HG02642 (cell line): ENCODE measurements at regions not wholly inside any gene's neighbourhood (a gene's known extent, or its start where the extent isn't known, plus 50 kb on each side); places are given as distances from the start of the nearest gene placed in this dataset.

Source experiments
- ATAC-seq: cut with Tn5 transposase; IDR thresholded peaks from one replicate; pipeline ENCODE4 v1.9.1; 2021; ENCODE audit warnings: mild to moderate bottlenecking; ENCODE audit not compliant: unreplicated experiment, poor library complexity

DNA sequence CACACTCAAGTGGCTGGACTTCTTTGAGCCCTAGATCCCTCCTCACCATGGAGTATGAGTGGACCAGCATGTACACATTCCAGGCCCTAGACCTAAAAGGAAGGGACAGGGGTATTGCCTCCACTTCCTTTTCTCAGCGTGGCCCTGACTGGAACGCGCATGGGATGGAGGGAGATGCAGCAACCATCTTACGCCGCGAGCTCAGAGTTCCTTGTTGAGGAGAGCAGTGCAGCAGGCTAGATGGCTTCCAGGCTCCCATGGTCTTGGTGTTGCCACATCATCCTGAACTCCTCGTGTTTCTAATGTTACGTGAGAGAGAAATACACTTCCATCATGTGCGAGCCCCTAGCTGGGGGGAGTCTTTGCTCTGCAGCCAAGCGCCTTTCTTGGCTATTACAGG is 61.8 kb upstream of the DIO3 start:
- no peak for ATAC-seq

DNA sequence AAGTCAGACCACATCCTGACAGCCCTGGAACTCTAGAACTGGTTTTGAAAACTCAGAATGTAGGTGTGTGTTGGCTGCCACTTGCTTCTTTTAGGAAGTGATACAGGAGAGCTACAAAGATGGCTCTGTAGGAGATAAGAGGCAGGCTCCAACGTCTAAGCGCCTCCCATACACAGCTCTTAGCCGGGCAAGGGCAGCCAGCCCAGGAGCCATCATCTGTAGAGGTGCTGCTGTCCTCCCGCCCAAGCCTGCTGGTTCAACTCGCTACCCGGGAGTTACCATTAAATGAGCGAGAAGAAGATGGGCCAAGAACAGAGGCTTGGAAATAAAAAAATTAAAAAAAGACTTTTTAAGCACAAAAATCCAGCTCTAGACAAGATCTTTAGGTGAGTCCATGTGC is 61.2 kb upstream of the DIO3 start:
- no peak for ATAC-seq

DNA sequence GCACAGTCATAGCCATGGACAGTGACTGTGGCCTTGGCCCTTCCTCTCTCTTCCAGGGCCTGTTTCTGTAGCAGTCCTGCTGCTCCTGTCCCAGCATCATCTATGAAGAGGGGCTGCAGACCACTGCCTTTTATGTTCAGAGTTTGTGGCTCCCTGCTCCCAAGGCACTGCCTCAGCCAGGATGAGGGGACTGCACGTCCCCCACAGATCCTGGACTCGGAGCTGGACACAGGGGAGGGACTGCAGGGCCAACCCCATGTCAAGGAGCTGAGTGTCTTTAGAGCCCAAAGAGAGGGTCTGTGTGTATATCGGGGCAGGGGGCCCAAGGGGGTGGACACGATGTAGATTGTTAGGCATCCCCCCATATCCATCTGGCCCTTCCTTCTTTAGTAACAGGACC is 60.6 kb upstream of the DIO3 start:
- no peak for ATAC-seq

DNA sequence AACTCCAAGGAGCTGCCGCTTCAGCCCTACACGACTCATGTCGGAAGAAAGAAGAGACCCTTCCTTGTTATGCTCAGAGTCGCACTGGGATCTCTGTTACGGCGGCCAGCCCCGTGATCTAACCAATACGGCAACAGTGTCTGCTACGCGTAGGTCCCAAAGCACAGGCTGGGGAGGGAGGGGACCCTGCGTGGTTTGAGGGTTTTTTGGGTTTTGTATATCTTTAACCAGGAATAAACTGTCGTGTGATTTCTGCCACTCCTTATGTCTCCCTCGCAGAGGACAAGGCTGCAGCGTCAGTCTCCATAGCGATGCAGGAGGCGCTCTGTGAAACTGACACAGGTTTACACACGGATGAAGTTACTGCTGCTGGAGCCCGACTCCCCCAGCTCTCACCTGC is 60.0 kb upstream of the DIO3 start:
- ATAC-seq, result no peak

DNA sequence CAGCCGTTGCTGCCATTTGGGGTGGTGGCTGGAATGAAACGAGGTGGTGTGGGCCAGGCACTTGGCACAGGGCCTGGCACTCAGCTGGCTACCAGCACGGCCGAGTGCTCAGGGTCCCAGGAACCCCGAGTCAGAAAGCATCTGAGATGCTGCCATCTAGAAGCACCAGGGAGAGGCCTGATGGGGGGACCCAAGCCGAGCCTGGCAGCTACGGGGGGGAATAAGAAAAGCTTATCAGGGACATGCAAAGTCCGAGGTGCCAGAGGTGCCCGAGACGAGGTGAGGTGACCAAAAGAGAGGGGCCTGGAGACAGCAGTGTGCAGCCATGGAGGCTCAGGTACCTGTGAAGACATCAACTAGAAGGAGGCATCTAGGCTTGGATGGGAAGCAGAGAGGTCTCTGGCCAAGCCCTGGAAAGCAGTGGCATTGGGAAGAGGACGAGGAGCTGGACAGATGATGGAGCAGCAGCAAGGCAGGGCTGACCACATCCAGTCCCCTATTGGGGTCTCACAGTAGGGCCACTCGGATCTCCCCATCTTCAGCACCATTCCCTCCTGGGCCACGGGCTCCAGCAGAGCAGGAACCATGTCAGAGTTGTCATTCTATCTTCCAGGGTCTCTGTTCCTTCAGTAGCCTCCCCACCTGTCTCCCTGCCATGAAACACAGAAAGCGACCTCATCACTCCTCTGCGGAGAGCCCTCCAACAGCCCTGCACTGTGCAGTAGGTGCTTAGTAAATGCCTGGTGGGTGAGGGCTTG is 59.3 kb upstream of the DIO3 start:
- no peak for ATAC-seq

DNA sequence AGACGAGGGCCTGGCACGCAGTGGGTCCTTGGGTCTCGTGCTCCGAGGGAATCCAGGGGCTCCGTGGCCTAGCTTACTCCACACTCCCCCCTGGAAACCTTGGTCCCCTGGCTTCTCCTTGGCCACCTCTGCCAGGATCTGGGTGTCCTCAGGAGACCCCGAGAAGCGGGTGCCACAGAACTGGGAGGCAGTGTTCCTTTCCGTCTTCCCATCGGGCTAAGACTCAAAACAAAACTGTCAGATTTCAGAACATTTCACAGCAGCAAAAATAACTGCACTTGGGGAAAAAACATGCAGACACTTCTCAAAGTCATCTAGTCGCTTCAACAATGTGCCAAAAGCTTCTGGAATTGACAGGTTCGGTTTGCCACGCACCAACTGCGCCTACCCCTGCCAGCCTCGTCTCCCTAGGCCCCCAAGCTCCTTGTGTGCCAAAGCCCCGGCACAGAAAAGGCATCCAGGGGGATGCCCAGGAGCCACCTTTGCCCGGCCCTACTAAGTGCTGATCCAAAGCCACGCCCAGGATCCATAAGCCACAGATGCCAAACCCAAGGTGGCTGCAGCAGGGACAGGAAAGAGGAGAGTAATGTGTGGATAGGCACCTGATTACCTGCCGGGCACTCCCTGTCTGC is 58.4 kb upstream of the DIO3 start:
- ATAC-seq, result no peak

DNA sequence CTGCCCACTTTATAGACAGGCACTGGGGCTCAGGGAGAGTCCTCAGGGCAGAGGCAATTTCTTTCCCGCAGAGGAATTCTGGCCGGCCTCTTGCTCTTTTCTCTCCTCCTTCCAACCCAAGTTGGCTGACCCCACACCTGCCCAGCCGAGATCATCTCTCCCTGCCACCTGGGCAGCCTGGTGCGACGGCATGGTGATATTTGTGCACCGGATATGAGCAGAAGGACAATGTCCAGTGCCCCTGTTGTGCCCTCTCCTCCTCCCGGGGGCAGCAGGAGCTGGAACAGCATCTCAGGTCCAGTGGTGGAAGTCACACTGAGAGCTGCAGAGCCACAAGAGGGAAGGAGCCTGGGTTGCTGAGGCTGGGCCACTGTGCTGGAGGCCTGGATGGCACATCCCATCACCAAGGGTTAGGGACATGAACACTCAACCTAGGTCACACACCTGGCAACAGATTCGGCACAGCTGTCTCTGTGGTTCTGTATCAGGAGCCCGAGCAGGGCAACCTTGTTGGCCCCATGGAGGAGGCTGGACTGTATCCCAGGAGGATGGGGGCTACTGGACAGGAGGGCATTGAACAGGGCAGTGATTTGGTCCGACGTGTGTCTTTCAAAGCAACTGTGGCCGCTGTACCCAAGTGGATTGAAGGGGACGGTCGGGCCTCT is 57.7 kb upstream of the DIO3 start:
- ATAC-seq, result no peak

DNA sequence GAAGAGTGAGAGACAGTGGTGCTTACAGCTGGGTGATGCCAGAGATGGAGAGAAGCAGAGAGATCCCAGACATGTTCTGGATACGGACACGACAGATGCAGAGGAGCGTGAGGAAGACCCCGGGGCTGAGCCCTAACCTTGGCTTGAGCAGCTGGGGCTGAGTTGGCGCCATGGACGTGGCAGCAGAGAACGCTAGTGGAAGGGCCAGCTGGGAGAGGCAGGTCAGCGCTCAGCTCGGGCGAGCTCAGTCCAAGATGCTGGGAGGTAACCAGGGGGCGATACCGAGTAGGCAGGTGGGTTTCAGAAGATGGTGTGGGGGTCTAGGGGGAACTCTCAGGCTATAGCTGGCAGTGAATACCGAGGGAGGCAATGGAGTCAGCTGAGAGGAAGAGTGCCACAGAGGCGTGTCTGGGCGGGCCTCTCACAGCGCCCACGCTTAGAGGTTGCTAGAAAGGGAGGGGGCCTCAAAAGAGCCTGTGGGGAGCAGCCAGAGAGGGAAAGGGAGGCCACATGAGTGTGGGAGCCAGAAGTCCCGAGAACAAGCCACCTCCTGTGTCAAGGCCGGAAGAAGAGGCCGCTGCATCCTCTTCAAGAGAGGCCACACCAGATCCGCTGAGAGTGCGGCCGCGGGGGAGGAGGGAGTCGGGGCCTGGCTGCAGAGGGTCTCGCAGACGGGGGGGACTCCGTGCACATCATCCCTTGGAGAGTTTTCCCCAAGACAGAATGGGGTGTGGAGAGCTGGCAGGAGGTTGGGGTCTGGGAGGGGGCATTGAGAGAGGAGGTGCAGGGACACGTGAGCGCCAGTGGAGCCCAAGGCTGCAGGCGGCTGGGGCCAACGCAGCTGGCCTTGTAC is 57.0 kb upstream of the DIO3 start:
- ATAC-seq, result no peak

DNA sequence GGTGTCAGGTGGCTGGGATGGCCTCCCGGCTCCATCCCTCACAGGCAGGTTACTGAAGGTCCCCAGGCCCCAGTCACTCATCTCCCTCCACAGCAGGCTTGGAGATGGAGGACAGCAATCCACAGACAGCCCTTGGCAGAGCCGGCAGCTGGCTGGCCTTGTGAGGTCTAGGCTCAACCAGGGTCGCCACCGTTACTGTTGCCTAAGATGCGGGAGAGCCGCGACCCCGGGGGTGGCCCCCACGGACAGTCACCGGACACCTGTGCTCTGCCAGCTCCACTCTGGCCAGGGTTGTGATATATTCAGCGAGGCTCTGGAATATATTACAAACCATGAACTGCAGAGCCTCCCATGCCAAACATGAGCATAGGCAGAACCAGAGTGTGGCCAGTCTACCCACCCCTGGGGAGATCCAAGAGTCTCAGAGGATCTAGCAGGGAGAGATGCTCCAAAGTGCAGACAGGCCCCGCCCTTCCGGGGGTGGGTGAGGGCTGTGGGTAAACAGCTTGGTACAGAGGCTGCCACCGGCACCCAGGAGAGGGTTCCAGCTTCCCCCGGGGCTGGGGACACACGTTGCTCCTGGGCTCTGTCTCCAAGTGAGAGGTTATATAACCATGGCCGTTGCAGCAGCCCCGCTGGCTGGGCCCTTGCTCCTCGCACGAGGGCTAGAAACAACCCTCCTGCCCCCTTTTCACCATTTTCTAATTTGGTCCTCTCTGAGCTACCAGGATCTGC is 55.9 kb upstream of the DIO3 start:
- ATAC-seq, result no peak

DNA sequence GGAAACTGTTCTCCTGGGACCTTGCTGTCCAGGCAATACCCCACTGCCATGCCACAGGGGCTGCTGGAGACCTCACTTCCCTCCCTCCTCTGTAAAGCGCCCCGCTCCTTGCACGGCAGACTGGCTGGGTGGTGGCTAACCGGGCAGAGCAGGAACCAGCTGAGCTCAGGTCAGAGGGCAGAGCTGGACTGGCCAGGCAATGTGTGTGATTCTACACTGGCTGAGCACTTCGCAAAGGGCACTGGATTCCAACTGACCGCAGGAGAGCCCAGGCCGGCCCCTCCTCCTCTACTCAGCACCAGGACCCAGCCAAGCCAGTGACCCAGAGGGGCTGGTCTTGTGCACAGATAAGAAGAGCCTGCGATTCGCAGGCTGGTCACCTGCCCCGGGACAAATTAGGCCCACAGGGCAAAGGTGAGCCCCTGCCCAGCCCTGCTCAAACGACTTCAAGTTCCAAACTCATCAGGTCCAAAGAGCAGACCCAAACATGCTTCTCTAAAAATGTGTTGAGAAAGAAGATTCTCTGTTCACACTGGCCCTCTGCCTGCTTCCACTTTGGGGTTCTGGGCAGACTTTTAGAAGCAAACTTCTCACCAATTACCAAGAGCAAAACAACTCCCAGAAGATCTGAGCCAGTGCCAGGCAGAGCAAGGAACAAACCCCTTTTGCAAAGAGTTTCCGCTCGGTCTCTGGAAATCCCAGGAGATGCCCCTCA is 54.9 kb upstream of the DIO3 start:
- no peak for ATAC-seq

DNA sequence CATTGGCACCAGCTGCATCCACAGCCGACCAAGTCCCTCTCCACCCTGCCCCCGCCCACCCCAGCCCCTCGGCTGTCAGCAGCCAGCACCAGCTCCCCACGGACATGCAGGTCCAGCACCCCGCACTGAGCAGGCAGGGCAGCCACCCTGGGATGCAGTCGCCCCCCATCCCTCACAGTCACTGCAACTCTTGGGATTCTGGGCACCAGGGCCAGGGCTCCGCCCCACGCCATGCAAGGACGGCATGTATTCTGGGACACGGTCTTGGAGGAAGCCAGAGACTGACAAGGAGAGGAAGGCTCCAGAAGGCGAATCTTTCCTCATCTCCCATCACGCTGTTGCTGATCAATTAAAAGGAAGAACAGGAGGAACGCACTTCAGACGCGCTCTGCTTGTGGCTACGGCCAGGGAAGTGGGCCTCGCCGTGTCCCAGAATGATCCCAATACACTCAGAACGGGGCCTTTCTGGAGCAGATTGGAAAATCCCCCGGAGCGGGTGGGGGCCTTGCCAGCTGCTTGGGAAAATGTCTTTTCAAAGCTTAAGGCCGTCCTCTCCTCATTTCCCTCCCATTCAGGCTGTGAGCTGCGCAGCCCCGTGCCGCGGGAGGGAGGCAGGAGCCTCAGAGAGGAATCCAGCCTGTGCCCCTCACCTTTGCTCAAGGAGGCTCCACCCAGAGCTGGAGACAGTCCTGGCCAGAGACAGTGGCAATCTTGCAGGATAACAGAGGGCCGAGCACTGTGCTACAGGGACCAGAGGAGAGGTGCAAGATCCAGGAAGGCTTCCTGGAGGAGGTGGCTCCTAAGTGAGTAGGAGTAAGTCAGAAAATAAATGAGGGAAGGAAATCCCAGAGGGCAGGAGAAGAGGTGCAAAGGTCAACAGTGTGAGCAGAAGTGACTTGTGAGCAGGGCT is 54.1 kb upstream of the DIO3 start:
- ATAC-seq, result no peak

DNA sequence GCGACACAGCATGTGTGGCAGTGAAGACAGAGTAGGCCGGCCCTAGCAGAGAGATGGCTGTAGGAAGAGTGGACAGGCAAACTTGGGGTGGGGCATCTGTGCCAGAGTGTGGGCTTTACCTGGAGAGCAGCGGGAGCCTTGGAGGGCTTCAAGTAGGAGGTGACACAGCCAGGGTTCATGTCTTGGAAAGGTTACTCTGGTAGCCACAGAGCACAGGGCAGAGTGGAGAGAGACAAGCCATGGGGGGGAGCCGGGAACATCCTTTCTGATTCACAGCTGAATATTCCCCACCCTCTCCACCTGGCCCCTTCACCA is 53.5 kb upstream of the DIO3 start:
- ATAC-seq, result no peak

DNA sequence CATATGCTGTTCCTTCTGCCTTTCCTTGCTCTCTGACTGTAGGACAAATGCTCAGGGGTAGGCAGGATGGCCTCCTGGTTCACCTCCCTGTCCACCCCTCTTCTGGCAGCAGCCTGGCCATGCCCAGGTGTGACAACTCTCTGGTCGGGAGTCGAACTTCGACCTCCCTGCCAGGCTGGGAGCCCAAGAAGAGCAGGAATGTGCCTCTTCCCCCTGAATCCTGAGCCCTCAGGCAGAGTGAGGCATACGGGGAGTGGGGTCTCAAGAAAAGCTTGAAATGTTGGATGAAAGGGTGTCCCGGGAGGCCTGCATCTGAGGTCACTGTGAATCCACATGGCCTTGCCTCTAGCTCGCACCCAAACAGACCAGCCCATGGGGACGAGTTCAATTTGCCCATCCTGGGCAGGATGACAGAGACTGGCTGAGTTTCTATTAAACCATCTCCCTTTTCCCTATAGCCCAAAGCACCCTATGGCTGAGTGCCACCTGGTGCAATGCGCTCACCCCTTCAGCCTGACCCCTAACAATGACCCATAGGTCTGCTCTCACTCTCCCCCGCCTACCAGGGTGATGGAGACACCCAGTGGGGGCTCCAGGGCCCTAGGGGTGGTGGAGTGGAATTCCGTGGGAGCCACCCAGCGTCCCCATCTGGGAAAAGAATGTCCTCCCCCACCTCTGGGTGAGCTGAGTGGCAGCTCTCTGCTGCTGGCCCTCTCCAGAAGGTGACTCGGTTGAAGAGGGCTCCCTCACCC is 52.9 kb upstream of the DIO3 start:
- ATAC-seq, result no peak

DNA sequence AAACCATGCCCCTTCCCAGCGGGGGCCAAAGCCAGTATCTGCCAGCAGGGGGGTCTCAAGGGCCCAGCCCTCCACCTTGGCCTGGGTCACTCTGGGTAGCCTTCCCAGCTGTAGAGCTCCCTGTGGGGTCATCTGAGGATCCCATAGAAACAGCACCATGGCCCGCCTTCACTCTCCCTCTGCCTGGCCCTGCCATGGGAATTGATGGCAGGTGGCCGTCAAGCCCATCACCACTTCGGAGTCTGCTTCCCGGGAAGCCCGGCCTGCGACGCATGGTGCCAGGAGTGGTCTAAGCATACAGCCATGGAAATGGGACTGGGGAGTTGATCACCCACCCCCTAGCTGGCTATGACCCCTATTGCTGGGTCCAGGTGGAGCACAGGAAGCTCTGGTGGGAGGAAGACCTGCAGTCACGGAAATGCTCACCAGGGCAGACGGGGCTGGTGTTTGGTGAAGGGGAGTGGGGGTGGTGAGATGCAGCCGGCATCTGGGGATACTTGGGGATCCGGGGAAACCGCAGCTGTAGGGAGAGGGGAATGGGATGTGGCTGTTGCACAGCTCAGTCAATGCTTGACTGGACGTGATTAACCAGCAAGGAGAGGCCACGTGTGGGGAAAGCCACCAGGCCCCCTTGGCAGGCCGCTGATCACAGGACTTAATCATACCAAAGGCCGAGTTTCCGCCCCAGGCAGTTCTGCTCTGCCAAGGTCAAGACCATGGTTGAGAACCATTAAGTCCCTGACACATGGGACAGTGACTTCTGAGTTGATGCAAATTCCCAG is 52.2 kb upstream of the DIO3 start:
- no peak for ATAC-seq

DNA sequence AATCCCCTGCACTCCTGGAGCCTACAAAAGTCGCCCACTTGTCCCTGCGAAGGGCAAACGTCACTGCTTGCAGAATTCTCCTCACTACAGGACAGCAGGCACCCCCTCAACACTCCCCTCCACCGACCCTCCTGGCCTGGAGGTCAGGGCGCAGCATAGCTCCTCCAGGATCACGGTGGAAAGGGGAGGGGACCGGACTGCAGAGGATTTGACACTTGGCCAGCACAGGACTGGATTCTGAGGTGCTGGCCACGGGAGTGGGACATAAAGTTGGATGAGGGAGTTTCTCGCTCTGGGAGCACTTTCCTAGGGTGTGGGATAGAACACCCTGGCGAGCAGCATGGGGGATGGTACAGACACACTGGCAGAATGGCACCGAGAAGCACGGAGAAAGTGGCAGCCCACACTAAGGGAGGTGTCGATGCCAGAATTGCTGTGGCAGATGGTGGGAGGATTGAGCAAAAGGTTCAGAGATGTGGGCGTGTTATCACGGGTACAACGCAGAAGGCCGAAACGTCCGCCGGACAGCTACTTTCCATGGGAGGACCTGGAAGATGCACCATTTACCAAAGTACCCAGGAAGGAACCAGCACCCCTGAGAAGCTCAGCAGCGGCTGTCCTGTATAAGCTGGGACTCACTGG is 51.4 kb upstream of the DIO3 start:
- no peak for ATAC-seq

DNA sequence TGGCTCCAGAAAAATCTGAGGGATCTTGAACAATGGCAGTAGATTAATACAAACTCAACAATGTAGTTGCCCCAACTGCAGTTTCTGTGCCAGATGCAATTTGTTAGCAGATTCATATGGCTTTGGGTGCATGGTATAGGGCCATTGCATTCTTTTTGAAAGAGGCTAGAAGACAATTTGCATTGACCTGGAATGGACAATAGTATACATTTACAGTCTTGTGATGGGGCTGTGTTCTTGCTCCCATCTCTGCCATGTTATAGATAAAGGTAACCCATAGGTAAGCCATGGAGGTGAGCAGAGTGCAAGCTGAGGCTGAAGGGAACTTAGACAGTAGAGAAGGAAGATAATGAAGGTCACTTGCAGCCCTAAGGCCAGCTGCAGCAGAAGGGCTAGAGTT is 50.1 kb upstream of the DIO3 start:
- ATAC-seq, result no peak
